Retinal pigment epithelial cell (primary cell): ENCODE measurements at regions not wholly inside any gene's neighbourhood (a gene's known extent, or its start where the extent isn't known, plus 50 kb on each side); places are given as distances from the start of the nearest gene placed in this dataset.
A peak's percentile ranks its signal among the peaks of the same experiment; 100 is the strongest.

Experiments
- DNase-seq: peaks from one replicate; pipeline ENCODE4 v3.0.0-alpha.2; 2010; ENCODE audit warnings: low read depth
- H3K4me3 ChIP-seq: 2 replicates; pipeline ENCODE4 v1.5.1; 2011; ENCODE audit warnings: mild to moderate bottlenecking, low read length, control low read depth, moderate library complexity
- CTCF ChIP-seq: conservative IDR thresholded peaks from 2 replicates; pipeline ENCODE4 v1.5.1; 2011; ENCODE audit warnings: low read depth, low read length, control low read depth, inconsistent platforms

GRCh38 chr1:212536586-212536985, 72.0 kb upstream of the ATF3 start:
- TF ChIP-seq CTCF, result no peak
- no peak for DNase-seq
- no peak overlapping the region for H3K4me3 ChIP-seq

- DNase-seq, result no peak
- no peak overlapping the region for H3K4me3 ChIP-seq
- TF ChIP-seq CTCF, result no peak
Measured at GRCh38 chr1:212537610-212538009, 71.0 kb upstream of the ATF3 start.

GRCh38 chr1:212539737-212540430, 68.7 kb upstream of the ATF3 start:
- TF ChIP-seq CTCF, result no peak
- H3K4me3 ChIP-seq, result no peak overlapping the region
- DNase-seq, result no peak

- no peak for DNase-seq
- TF ChIP-seq CTCF, result no peak
- H3K4me3 ChIP-seq, result no peak overlapping the region
Measured at GRCh38 chr1:212542761-212543187, 65.8 kb upstream of the ATF3 start.

GRCh38 chr1:212544110-212544509, 64.5 kb upstream of the ATF3 start:
- no peak for DNase-seq
- no peak for TF ChIP-seq CTCF
- no peak overlapping the region for H3K4me3 ChIP-seq

GRCh38 chr1:212545941-212546635, 62.5 kb upstream of the ATF3 start:
- no peak for TF ChIP-seq CTCF
- H3K4me3 ChIP-seq, result no peak overlapping the region
- DNase-seq, result peak; percentile 71

- no peak overlapping the region for H3K4me3 ChIP-seq
- no peak for TF ChIP-seq CTCF
- DNase-seq, result no peak
Measured at GRCh38 chr1:212549503-212550017, 59.0 kb upstream of the ATF3 start.
